Suppressor macrophage (primary cell): ENCODE measurements at regions not wholly inside any gene's neighbourhood (a gene's known extent, or its start where the extent isn't known, plus 50 kb on each side); places are given as distances from the start of the nearest gene placed in this dataset.
"Not testable (repeated sequence)": the region's sequence is repeated elsewhere in the genome, so short reads cannot be mapped to it uniquely, and the experiment has no call there.

ENCODE experiments used
- DNase-seq, 4 experiments: peaks; one replicate each; pipeline ENCODE4 v3.0.0-alpha.2; 2020 to 2022

GRCh38 chr4:28436191-28437080 lies 1575.8 kb downstream of the STIM2 start:
- no peak for DNase-seq

GRCh38 chr4:28443371-28443770 lies 1582.7 kb downstream of the STIM2 start:
- DNase-seq: no peak

GRCh38 chr4:28443801-28444412 lies 1583.3 kb downstream of the STIM2 start:
- no peak for DNase-seq

- no peak for DNase-seq
Observed at GRCh38 chr4:28444886-28445496, 1584.3 kb downstream of the STIM2 start.

- DNase-seq: no peak
Observed at GRCh38 chr4:28449085-28449484, 1588.4 kb downstream of the STIM2 start.

- no peak for DNase-seq
Observed at GRCh38 chr4:28451346-28451745, 1590.7 kb downstream of the STIM2 start.

- no peak for DNase-seq
Observed at GRCh38 chr4:28462766-28463700, 1602.4 kb downstream of the STIM2 start.

GRCh38 chr4:28464823-28465222 lies 1604.2 kb downstream of the STIM2 start:
- no peak for DNase-seq

- not testable (repeated sequence) for DNase-seq
Observed at GRCh38 chr4:28466886-28467285, 1606.2 kb downstream of the STIM2 start.

GRCh38 chr4:28469387-28469786 lies 1608.7 kb downstream of the STIM2 start:
- DNase-seq: no peak

- DNase-seq: no peak
Observed at GRCh38 chr4:28469886-28470285, 1609.2 kb downstream of the STIM2 start.

GRCh38 chr4:28475381-28475780 lies 1614.7 kb downstream of the STIM2 start:
- no peak for DNase-seq

GRCh38 chr4:28479666-28480065 lies 1619.0 kb downstream of the STIM2 start:
- no peak for DNase-seq

GRCh38 chr4:28481565-28481964 lies 1620.9 kb downstream of the STIM2 start:
- no peak for DNase-seq

GRCh38 chr4:28482580-28483270 lies 1622.1 kb downstream of the STIM2 start:
- no peak for DNase-seq

- no peak for DNase-seq
Observed at GRCh38 chr4:28488021-28488420, 1627.4 kb downstream of the STIM2 start.

- no peak for DNase-seq
Observed at GRCh38 chr4:28490669-28491068, 1630.0 kb downstream of the STIM2 start.

- DNase-seq: no peak
Observed at GRCh38 chr4:28505064-28505463, 1644.4 kb downstream of the STIM2 start.

- DNase-seq: no peak
Observed at GRCh38 chr4:28508636-28509035, 1648.0 kb downstream of the STIM2 start.

GRCh38 chr4:28514766-28515165 lies 1654.1 kb downstream of the STIM2 start:
- DNase-seq: not testable (repeated sequence)

GRCh38 chr4:28518561-28519165 lies 1658.0 kb downstream of the STIM2 start:
- DNase-seq: no peak
